ENCODE measurements at regions not wholly inside any gene's neighbourhood (a gene's known extent, or its start where the extent isn't known, plus 50 kb on each side); places are given as distances from the start of the nearest gene placed in this dataset.

- TF ChIP-seq POLR2AphosphoS5 (IDR thresholded peaks at IDR 0.05; ENCODE audit: insufficient read depth in 1 of 2, low read depth in 1 of 2) (no peak), CTCF (IDR thresholded peaks at IDR 0.05) (no peak)
Observed at GRCh38 chr15:37618353-37618752, 316.1 kb upstream of the TMCO5A start.

All from vagina (tissue), 2 donors.